Stimulated activated CD4-positive, alpha-beta T cell treated with anti-CD3 and anti-CD28 coated beads, Interleukin-12 subunit alpha, Interleukin-12 subunit beta, amount 100 ng/mL, for 48 hours (primary cell): ENCODE measurements at regions not wholly inside any gene's neighbourhood (a gene's known extent, or its start where the extent isn't known, plus 50 kb on each side); places are given as distances from the start of the nearest gene placed in this dataset.
"Not testable (repeated sequence)": the region's sequence is repeated elsewhere in the genome, so short reads cannot be mapped to it uniquely, and the experiment has no call there.

Experiments
- DNase-seq, 3 donors: peaks; one replicate each; pipeline ENCODE4 v3.0.0-alpha.2; 2020; ENCODE audit warnings: low read depth in 2 of 3, low spot score in 1 of 3

DNA sequence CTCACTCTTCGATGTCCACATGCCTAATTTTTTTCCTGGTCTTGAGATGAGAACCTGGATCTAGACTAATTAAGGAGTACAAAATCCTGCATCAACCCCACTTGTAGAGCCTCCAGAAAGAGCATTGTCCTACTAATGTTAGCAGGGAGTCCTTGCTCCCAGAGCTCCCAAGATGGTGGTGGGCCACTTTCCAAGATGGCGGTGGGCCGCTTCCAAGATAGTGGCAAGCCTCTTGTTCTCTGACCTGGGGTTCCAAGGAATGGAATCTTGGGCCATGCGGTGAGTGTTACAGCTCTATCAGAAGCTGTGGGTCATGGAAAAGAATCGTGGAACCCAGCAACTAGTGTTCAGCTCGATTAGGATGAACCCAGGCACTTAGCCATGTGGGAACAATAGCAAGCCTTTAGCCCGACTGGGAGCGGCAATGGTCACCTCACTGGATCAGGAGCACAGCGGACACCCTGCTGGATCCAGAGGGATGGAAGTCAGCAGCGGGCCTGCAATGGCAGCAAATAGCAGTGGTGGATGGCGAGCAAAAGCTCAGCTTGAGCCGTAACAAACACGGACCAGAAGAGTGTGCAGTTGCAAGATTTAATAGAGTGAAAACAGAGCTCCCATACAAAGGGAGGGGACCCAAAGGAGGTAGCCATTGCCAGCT, 1997.5 kb upstream of the RAG2 start:
- not testable (repeated sequence) for DNase-seq

DNA sequence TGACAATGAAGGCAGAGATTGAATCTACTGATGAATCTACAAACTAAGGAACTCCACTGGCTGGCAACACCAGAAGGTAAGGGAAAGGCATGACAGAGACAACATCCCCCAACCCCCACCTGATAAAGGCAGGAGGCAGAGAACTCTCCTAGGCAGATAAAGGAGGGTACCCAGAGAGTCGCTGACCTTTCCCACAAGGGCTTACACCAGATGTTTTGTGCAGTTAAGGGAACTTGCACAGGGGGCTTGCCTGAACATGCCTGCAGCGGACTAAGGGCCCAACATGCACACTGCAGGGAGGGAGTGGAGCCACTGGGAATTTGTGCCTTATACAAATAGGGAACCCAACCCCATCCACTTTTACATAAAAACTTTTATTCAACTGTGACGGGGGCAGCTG, 1996.9 kb upstream of the RAG2 start:
- DNase-seq = no peak

DNA sequence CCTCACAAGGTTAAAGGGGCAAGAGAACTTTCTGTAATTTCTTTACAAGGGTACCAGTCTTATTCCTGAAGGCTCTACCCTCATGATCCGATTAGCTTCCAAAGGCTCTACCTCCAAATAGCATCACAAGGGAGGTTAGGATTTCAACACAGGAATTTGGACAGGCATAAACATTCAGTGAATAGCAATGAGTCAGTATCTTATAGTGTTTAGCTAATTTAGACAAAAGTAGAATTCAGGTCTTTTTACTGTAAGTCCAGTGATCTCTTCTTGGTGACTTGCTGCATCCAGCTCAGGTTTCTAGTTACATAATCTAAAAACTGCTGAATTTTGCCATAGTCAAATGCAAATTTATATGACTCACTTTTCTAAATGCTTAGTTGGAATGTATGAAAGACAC, 1995.6 kb upstream of the RAG2 start:
- no peak for DNase-seq

DNA sequence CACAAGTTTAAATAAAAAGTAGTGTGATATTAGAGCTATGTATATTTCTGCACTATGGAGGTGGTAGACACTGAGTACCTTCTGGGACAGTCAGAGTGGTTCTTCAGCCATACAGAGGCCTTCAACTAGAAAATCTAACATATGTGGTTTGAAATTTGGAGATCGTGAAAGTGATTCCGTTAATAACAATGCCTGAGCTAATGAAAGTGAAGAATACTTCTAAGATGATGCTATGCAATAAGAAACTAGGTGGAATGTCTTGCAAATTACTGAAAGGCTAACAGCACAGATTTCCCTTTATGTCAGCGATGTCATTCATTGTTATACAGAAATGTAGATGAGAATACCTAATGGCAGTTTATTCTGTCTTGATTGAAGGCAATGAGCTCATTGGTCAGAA, 1984.7 kb upstream of the RAG2 start:
- DNase-seq = no peak

DNA sequence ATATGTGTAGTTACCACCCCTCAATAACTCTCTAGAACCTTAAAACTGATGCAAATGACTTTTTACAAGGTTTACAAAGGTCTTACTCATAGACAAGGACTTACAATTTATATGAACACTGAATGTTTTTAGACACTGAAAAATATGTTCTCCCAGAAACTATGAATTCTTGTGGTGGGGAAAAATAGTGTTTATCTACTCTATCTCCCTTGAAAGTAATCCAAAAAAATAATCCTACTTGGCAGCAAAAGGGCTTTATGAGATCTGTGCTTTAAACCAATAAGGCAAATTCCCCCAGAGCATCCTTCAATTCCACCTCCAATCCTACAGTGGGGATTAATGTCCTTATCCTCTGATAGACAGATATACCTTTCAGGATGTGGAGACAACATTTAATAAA, 1984.1 kb upstream of the RAG2 start:
- DNase-seq = no peak

DNA sequence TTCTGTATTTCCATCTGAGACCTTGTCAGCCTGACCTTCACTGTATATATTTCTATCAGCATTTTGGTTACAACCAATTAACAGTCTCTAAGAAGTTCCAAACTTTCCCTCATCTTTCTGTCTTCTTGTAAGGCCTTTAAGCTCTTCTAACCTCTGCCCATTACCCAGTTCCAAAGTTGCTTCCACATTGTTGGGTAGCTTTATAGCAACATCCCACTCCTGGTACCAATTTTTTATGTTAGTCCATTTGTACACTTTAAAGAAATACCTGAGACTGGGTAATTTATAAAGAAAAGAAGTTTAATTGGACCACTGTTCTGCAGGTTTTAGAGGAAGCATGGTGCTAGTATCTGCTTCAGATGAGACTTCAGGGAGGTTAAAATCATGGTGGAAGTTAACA, 1979.7 kb upstream of the RAG2 start:
- no peak for DNase-seq

DNA sequence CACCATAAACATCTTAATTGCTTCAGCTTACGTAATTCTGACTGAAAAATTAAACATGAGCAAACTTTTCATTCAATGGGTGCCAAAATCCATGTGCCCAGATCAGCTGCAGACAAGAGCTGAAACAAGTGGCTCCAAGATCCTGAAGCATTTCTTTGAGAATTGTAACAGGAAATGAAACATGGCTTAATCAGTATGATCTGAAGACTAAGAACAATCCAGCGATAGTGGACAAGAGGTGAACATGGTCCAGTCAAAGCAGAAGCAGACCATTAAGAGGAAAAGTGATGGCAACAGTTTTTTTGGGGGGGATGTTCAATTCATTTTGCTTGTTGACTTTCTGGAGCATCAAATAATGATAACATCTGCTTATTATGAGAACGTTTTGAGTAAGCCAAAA, 1964.5 kb upstream of the RAG2 start:
- DNase-seq = no peak

DNA sequence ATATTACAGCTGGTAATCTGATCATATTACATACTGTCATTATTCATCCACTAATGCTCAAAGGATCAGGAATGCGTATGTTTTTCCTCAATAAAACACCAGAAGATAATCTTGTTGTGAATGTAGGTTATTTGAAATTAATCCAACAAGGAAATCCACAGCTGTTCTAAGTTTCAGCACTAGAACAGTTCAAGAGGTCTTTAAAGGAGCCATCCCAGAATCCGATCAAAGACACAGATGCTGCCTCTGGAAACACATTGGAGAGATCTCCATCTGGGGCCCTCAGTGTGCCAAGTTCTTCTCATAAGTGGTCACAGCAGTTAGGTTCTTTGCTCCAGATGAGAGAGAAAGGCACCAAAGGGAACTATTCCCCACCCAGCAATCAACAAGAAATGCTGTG, 1955.1 kb upstream of the RAG2 start:
- DNase-seq = no peak

DNA sequence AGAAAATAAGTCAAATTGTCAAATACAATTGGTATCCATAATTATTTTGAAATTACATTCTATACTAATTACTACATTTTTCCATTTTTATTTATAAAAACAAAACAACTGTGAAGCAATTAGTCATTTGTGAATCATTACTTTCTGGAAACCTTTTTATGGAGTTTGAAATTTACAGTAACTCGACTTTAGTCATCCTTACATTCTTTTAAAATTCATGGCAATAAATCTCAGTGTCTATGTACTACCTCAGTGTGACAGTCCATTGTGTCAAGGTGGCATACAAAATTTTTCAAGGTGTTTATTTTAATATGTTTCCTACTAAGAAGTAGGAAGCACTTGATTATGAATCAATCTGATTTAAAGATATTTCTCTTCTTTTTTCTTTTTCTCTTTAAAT, 1949.4 kb upstream of the RAG2 start:
- DNase-seq = no peak

DNA sequence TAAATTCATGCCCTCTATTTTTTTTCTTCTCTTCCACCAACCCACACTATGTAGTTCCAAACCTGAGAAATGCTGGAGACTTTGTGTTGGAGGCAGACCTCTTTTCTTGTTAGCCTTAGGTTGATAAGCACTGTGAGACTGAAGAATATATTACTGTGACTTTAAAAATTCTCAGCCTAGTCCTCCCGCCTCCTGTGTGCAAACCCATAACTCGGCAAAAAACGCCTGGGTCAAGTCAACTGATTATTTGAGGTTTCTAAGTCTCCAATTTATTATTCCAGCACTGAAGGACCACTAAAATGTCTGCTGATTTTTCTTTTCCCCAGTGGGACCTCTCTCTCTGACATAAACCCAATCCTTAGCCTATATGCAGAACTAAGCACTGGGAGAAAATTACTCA, 1946.0 kb upstream of the RAG2 start:
- no peak for DNase-seq

DNA sequence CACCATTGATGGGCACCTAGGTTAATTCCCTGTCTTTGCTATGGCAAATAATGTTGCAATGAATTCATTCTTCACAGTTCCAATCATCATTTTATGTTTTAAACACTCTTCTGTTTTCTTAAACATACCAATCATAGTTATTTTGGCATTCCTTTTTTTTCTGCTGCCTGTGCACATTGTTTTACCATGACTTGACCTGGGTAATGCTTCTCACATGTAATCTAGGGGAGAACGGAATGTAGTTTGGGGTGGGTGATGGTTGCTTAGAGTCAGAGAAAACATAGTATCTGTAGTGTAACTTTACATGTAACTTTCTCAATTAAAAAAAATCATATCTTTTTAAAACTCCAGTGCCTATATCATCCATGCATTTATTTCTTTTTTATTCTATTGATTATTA, 1945.3 kb upstream of the RAG2 start:
- DNase-seq = no peak

DNA sequence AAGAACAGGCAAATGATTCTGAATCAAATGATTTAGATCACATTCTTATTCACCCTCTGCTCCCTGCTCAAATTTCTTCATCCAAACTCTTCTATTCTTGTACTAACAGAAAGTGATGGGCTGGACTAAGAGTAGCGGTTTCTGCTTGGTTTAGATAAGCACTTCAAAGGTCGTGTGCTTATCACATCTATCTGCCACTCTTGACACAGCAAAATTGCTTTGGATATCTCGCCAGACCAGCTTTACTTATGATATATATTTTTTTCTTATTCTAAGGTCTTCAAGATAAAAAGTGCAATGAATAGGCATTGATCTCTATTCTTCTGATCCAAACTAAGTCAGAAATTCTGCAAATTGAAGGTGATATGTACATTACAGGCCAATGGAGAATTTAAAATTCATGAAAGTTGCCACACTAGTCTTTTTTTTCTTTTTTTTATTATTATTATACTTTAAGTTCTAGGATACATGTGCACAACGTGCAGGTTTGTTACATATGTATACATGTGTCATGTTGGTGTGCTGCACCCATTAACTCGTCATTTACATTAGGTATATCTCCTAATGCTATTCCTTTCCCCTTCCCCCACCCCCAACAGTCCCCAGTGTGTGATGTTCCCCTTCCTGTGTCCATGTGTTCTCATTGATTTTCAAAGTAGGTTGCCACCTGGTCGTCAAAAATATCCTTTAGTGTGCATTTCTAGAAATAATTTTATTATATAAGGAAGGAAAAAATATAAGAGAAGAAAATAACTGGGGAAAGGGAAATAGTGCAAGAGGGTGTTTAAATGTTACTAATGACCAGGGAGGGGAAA, 1941.0 kb upstream of the RAG2 start:
- DNase-seq = no peak

DNA sequence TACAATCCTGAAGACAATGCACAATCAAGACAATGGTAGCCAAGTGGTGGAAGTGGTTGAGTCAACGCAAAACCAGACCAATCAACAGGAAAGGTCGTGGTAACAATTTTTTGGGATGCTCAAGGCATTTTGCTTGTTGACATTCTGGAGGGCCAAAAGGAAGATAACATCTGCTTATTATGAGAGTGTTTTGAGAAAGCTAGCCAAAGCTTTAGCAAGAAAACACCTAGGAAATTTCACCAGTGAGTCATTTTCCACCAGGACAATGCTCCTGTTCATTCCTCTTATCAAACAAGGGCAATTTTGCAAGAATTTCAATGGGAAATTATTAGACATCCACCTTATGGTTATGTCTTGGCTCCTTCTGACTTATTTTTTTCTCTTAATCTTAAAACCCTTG, 1932.2 kb upstream of the RAG2 start:
- DNase-seq = no peak

DNA sequence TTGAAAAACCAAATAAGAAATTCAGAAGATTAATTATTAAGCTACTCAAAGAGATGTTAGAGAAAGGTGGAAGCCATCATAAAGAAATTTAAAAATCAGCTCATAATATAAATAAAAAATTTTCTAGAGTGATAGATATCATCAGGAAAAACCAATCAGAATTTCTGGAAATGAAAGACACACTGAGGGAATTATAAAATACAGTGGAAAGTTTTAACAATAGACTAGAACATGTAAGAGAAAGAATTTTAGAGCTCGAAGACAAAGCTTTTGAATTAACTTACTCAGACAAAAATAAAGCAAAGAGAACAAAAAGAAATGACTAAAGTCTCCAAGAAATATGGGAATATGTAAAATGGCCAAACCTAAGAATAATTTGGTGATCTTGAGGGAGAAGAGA, 1926.9 kb upstream of the RAG2 start:
- no peak for DNase-seq

DNA sequence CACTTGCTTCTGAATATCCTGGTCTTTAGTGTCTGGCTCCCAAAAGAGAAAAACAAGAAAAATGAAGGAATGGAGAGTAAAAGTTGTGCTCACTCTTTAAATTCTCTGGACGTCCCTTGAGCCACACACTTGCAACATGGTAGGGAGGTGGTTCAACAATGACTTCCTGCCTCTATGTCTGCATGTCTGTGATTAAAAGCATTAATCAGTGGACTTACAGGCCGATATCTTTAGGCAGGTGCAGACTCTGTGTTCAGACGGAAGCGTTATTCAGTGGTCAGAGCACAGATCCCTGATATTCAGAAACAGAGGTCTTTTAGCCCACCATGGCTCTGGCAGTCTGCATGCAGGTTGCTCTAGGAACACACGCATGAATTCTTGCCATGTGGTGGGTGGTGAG, 1920.0 kb upstream of the RAG2 start:
- no peak for DNase-seq

DNA sequence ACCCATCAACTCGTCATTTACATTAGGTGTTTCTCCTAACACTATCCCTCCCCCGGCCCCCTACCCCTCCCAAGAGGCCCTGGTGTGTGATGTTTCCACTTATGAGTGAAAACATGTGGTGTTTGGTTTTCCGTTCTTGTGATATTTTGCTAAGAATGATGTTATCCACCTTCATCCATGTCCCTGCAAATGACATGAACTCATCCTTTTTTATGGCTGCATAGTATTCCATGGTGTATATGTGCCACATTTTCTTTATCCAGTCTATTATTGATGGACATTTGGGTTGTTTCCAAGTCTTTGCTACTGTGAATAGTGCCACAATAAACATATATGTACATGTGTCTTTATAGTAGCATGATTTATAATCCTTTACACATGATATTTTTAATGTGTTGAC, 1914.8 kb upstream of the RAG2 start:
- DNase-seq = not testable (repeated sequence)

DNA sequence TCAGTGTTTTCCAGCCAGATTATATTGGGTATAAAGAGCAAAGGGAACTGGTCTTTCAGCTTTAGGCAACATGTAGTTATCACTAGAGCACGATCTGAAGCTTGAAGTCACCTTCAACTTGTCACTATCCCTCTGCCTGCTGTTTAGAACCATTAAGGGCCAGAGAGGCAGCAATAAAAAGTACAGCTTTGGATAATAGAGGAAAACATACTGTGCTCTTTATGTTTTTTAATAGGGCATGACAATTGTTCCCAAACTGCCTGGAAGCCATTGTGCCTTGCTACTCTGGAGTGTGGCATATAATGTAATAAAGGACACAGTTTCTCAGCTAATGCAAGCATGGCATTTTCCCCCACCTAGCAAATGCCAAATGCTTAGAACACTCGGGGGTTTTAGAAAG, 1912.0 kb upstream of the RAG2 start:
- DNase-seq = no peak

DNA sequence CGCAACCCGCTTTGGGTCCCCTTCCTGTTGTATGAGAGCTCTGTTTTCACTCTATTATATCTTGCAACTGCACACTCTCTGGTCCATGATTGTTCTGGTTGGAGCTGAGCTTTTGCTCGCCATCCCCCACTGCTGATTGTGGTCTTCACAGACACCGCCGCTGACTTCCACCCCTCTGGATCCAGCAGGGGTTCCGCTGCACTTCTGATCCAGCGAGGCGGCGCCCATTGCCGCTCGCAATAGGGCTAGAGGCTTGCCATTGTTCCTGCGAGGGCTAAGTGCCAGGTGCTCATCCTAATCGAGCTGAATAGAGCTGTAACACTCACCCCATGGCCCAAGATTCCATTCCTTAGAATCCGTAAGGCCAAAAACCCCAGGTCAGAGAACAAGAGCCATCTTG, 1905.8 kb upstream of the RAG2 start:
- no peak for DNase-seq

DNA sequence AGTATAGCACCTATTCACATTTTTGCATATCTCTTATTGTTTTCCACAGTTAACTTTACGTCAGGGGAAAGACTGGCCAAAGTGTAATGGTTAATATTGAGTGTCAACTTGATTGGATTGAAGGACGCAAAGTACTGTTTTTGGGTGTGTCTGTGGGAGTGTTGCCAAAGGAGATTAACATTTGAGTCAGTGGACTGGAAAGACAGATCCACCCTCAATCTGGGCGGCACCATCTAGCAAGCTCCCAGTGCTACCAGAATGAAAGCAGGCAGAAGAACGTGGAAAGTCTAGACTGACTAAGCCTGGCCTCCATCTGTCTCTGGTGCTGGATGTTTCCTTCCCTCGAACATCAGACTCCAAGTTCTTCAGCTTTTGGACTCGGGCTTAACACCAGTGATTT, 1900.7 kb upstream of the RAG2 start:
- no peak for DNase-seq

DNA sequence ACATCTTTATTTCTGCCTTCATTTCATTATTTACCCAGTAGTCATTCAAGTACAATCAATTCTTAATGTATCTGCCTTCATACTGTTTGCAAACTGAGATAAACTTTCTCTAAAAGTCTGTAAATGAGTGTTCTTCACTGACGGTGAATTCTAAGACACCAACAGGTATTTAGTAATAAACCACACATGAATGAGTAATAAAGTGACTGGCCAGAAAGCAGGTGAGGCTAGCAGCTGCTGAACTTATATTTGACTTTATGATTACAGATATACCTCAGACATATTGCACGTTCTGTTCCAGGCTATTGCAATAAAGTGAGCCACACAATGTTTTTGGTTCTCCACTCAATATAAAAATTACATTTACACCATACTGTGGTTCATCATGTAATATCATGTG, 1894.0 kb upstream of the RAG2 start:
- DNase-seq = no peak

DNA sequence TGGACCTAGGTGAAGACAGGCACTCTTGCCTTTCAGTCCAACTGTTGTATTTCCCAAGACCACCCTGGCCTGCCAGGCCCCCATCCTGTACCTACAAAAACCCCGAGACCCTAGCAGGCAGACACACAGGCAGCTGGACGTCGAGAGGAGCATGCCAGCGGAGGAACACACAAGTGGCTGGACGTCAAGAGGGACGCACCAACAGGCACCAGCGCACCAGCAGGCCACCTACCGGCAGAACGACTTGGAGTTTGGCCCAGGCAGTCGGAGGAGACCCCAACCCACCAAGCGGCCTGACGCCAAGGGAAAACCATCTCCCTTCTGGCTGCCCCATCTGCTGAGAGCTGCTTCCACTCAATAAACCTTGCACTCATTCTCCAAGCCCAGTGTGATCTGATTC, 1883.4 kb upstream of the RAG2 start:
- DNase-seq = no peak

DNA sequence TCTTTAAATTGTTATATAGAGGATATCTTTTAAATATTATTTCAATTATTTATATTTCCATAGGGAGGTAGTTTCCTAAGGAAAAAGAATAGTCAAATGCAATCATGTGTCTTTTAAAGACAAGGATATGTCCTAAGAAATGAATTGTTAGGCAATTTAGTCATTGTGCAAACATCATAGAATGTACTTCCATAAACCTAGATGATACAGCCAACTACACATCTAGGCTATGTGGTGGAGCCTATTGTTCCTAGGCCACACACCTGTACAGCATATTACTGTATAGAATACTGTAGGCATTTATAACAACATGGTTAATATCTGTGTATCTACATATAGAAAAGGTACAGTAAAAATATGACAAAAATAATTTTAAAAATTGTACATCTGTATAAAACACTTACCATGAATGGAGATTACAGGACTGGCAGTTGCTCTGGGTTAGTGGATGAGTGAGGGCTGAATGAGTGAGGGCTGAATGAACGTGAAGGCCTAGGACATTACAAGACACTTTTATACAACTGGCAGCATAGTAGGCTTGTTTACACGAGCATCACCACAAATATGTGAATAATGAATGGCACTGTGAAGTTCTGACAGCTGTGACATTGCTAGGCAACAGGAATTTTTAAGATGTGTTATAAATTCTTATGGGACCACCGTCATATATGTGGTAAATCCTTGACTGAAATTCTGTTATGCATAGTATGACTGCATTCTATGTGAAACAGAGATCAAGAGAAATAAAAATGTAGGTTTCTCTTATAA, 1879.0 kb upstream of the RAG2 start:
- no peak for DNase-seq
